ENCODE measurements at regions not wholly inside any gene's neighbourhood (a gene's known extent, or its start where the extent isn't known, plus 50 kb on each side); places are given as distances from the start of the nearest gene placed in this dataset.

- Mint-ChIP-seq H3K9me3 (peaks cover 14% of the 10 kb centered on the region), H3K36me3 (ENCODE audit: low read depth) (no peaks in the 10 kb centered on the region), H3K27me3 (ENCODE audit: insufficient read depth) (no peaks in the 10 kb centered on the region), H3K4me3 (no peak overlapping the region), H3K27ac (no peak overlapping the region), H3K4me1 (ENCODE audit: low read depth) (no peaks in the 10 kb centered on the region)
- DNase-seq = no peak
- TF ChIP-seq, protein P1, sequence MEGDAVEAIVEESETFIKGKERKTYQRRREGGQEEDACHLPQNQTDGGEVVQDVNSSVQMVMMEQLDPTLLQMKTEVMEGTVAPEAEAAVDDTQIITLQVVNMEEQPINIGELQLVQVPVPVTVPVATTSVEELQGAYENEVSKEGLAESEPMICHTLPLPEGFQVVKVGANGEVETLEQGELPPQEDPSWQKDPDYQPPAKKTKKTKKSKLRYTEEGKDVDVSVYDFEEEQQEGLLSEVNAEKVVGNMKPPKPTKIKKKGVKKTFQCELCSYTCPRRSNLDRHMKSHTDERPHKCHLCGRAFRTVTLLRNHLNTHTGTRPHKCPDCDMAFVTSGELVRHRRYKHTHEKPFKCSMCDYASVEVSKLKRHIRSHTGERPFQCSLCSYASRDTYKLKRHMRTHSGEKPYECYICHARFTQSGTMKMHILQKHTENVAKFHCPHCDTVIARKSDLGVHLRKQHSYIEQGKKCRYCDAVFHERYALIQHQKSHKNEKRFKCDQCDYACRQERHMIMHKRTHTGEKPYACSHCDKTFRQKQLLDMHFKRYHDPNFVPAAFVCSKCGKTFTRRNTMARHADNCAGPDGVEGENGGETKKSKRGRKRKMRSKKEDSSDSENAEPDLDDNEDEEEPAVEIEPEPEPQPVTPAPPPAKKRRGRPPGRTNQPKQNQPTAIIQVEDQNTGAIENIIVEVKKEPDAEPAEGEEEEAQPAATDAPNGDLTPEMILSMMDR (IDR thresholded peaks at IDR 0.05) = no peak
Observed at GRCh38 chr5:30063503-30063902, 1130.0 kb upstream of the CDH6 start.

GRCh38 chr5:30051976-30052375 is 1141.5 kb upstream of the CDH6 start:
- no peak for DNase-seq
- no peak overlapping the region for H3K27ac Mint-ChIP-seq
- TF ChIP-seq, protein P1 (IDR thresholded peaks at IDR 0.05) = no peak
- H3K36me3 Mint-ChIP-seq (ENCODE audit: low read depth) = no peaks in the 10 kb centered on the region
- H3K4me3 Mint-ChIP-seq = no peak overlapping the region
- peaks cover 15% of the 10 kb centered on the region for H3K9me3 Mint-ChIP-seq
- H3K4me1 Mint-ChIP-seq (ENCODE audit: low read depth) = no peaks in the 10 kb centered on the region
- H3K27me3 Mint-ChIP-seq (ENCODE audit: insufficient read depth) = no peaks in the 10 kb centered on the region

- TF ChIP-seq, protein P1 (IDR thresholded peaks at IDR 0.05) = no peak
- no peak for DNase-seq
- Mint-ChIP-seq H3K36me3 (ENCODE audit: low read depth) (no peaks in the 10 kb centered on the region), H3K9me3 (peaks cover 4% of the 10 kb centered on the region), H3K27ac (no peak overlapping the region), H3K4me1 (ENCODE audit: low read depth) (no peaks in the 10 kb centered on the region), H3K27me3 (ENCODE audit: insufficient read depth) (no peaks in the 10 kb centered on the region), H3K4me3 (no peak overlapping the region)
Observed at GRCh38 chr5:30050056-30050815, 1143.2 kb upstream of the CDH6 start.

- Mint-ChIP-seq H3K4me3 (no peak overlapping the region), H3K4me1 (ENCODE audit: low read depth) (no peaks in the 10 kb centered on the region), H3K27ac (no peak overlapping the region), H3K9me3 (peaks cover 7% of the 10 kb centered on the region), H3K36me3 (ENCODE audit: low read depth) (no peaks in the 10 kb centered on the region), H3K27me3 (ENCODE audit: insufficient read depth) (no peaks in the 10 kb centered on the region)
- TF ChIP-seq, protein P1 (IDR thresholded peaks at IDR 0.05) = no peak
- no peak for DNase-seq
Observed at GRCh38 chr5:30042677-30043076, 1150.8 kb upstream of the CDH6 start.

DNA sequence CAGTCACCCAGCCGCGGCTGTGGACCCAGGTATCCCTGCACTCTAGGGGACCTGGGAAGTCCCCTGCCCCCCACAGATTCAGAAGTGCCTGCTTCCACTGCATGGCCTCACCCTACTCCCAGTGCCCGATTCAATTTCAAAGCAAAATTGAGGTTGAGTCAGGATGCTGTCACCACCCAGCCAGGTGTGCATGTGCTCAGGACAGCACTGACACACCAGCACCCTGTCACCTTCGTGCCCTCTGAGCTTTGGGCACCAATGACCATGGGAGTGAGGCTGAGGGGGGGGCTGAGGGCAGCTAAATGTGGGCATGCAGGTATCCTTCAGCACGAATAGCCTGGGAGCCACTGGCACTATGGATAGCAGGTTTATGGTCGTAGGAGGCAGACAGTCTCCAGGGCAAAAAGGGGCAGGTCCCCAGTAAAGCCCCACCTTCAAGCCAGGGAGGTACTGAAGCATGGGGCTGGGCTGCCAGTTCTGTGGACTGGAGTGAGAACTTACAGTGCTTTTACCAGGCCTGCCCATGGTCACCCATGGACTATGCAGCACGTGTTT is 1151.6 kb upstream of the CDH6 start:
- DNase-seq = no peak
- Mint-ChIP-seq H3K9me3 (peaks cover 3% of the 10 kb centered on the region; the same call in 1 of the 2 replicates), H3K27ac (no peak overlapping the region), H3K4me3 (no peak overlapping the region), H3K4me1 (ENCODE audit: low read depth) (no peaks in the 10 kb centered on the region), H3K27me3 (ENCODE audit: insufficient read depth) (no peaks in the 10 kb centered on the region), H3K36me3 (ENCODE audit: low read depth) (no peaks in the 10 kb centered on the region)
- TF ChIP-seq, protein P1 (IDR thresholded peaks at IDR 0.05) = no peak
